ENCODE measurements at regions not wholly inside any gene's neighbourhood (a gene's known extent, or its start where the extent isn't known, plus 50 kb on each side); places are given as distances from the start of the nearest gene placed in this dataset.
A peak's percentile ranks its signal among the peaks of the same experiment; 100 is the strongest.
"Not testable (repeated sequence)": the region's sequence is repeated elsewhere in the genome, so short reads cannot be mapped to it uniquely, and the experiment has no call there.

DNA sequence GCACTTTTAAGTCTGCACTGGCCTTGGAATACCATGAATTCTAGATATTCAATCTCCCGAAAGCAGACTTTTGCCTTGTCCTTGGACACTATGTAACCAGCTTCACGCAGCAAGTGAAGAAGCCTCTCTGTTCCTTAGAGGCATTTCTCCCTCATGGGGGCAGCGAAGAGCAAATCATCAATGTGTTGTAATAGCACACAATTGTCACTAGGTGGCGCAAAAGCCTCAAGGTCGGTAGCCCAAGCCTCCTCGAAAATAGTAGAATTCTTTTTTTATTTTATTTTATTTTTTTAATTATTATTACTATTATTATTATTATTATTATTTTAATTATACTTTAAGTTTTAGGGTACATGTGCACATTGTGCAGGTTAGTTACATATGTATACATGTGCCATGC lies 100.8 kb downstream of the ALG10 start:
- not testable (repeated sequence) for H2BK12ac ChIP-seq (ENCODE audit: insufficient read length, low read depth, low read length); H3K4me2 ChIP-seq (ENCODE audit: insufficient read depth, insufficient read length, low read length); H4K20me1 ChIP-seq (ENCODE audit: control insufficient read depth, insufficient read depth, insufficient read length); H3K27me3 ChIP-seq (ENCODE audit: insufficient read depth, low read length); H2BK15ac ChIP-seq (ENCODE audit: low read depth, low read length); H3K9ac ChIP-seq (ENCODE audit: extremely low read depth, insufficient read length, low read length); H2AFZ ChIP-seq (ENCODE audit: low read length); H3K4ac ChIP-seq (ENCODE audit: low read depth, low read length); H3K79me2 ChIP-seq (ENCODE audit: insufficient read depth, low read length); H3K56ac ChIP-seq (ENCODE audit: insufficient read length, low read depth, low read length); H3K27me3 Mint-ChIP-seq (ENCODE audit: low read depth); H2AK5ac ChIP-seq (ENCODE audit: insufficient read length, low read length); H4K91ac ChIP-seq (ENCODE audit: insufficient read length, low read depth, low read length); H3K4me1 Mint-ChIP-seq; H3K27ac Mint-ChIP-seq; H3K14ac ChIP-seq (ENCODE audit: insufficient read depth, low read length); H3K4me3 Mint-ChIP-seq; H2BK120ac ChIP-seq (ENCODE audit: low read depth, low read length, poor library complexity, severe bottlenecking); H4K8ac ChIP-seq (replicated peaks; ENCODE audit: insufficient read length, low read depth, low read length); H3K23ac ChIP-seq (ENCODE audit: insufficient read length, low read depth, low read length); H3K4me1 ChIP-seq (ENCODE audit: insufficient read depth, low read length); H3K18ac ChIP-seq (ENCODE audit: insufficient read length, low read depth, low read length); H3K27ac ChIP-seq (ENCODE audit: insufficient read length, low read depth, low read length); H2BK20ac ChIP-seq (ENCODE audit: low read depth, low read length, poor library complexity, severe bottlenecking); H4K5ac ChIP-seq (ENCODE audit: insufficient read length, low read depth, low read length); H3T11ph ChIP-seq (ENCODE audit: low read length); H3K79me1 ChIP-seq (ENCODE audit: insufficient read depth, low read depth, low read length, poor library complexity, severe bottlenecking); H3K23me2 ChIP-seq (ENCODE audit: insufficient read length, low read depth, low read length, poor library complexity, severe bottlenecking); H2BK5ac ChIP-seq (ENCODE audit: insufficient read length, low read length)
- TF ChIP-seq, protein P1, sequence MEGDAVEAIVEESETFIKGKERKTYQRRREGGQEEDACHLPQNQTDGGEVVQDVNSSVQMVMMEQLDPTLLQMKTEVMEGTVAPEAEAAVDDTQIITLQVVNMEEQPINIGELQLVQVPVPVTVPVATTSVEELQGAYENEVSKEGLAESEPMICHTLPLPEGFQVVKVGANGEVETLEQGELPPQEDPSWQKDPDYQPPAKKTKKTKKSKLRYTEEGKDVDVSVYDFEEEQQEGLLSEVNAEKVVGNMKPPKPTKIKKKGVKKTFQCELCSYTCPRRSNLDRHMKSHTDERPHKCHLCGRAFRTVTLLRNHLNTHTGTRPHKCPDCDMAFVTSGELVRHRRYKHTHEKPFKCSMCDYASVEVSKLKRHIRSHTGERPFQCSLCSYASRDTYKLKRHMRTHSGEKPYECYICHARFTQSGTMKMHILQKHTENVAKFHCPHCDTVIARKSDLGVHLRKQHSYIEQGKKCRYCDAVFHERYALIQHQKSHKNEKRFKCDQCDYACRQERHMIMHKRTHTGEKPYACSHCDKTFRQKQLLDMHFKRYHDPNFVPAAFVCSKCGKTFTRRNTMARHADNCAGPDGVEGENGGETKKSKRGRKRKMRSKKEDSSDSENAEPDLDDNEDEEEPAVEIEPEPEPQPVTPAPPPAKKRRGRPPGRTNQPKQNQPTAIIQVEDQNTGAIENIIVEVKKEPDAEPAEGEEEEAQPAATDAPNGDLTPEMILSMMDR (conservative IDR thresholded peaks at IDR 0.05) = peak; percentile 81
- DNase-seq = peak; percentile 40
- Mint-ChIP-seq H3K9me3 (peaks cover 86 to 91% of the 10 kb centered on the region in 2 experiments), H3K36me3 (ENCODE audit: insufficient read depth in 1 of 3, low read depth in 3 of 3) (peaks cover 10 to 12% (median 11%) of the 10 kb centered on the region in 3 experiments)
- WGBS (ENCODE audit: extremely low coverage, insufficient read length, low lambda C conversion rate) = no CpG with 5 or more reads among the region's 6 CpGs
- H3K9me3 ChIP-seq (ENCODE audit: control insufficient read depth, low read depth, low read length) = peaks cover 42% of the 10 kb centered on the region

Measured in H9 (cell line).